ENCODE measurements at regions not wholly inside any gene's neighbourhood (a gene's known extent, or its start where the extent isn't known, plus 50 kb on each side); places are given as distances from the start of the nearest gene placed in this dataset.

GRCh38 chr17:72376526-72377345, 255.9 kb downstream of the SOX9 start:
- no peak overlapping the region for H3K9ac ChIP-seq (replicated peaks; ENCODE audit: extremely low read depth, insufficient read depth, low read length)
- BruUV-seq (replicated peaks), result no TSS peak
- H3K4me2 ChIP-seq (ENCODE audit: insufficient read depth, low read length), result no peak overlapping the region
- H3K36me3 ChIP-seq (ENCODE audit: control insufficient read depth in 2 of 2, extremely low read depth in 1 of 2, insufficient read depth in 2 of 2, low read length in 2 of 2), result no peaks in the 10 kb centered on the region
- H3K9me3 ChIP-seq (replicated peaks; ENCODE audit: control insufficient read depth, insufficient read depth, low read length), result no peaks in the 10 kb centered on the region
- H3K27me3 ChIP-seq (ENCODE audit: control insufficient read depth in 2 of 2, insufficient read depth in 2 of 2, low read length in 2 of 2), result no peaks in the 10 kb centered on the region
- no peak overlapping the region for H3K4me3 ChIP-seq (replicated peaks in 1 of 3; ENCODE audit: insufficient read depth in 1 of 3, low read depth in 1 of 3, low read length in 3 of 3)
- H3K4me1 ChIP-seq (ENCODE audit: control insufficient read depth, extremely low read depth, insufficient read depth, low read length), result no peaks in the 10 kb centered on the region
- H3K79me2 ChIP-seq (ENCODE audit: control insufficient read depth, insufficient read depth, low read length), result no peaks in the 10 kb centered on the region
- CTCF ChIA-PET, result interaction anchor here (1.0 kb wide), 1 partner anchor 27 kb away, joined by 3 read pairs; no protein-coding TSS in a partner anchor
- DNase-seq (ENCODE audit: low read depth, low spot score), result no peak
- H2AFZ ChIP-seq (ENCODE audit: low read depth, low read length), result no peak overlapping the region
- intact Hi-C loops (cut with micrococcal nuclease), result no loop called here
- H4K20me1 ChIP-seq (replicated peaks; ENCODE audit: control insufficient read depth, extremely low read depth, insufficient read depth, low read length), result no peaks in the 10 kb centered on the region
- POLR2A ChIA-PET, result no interaction called here
- H3K9me1 ChIP-seq (replicated peaks; ENCODE audit: control insufficient read depth, extremely low read depth, insufficient read depth, low read length), result no peaks in the 10 kb centered on the region
- dilution Hi-C loops (cut with MboI; ENCODE audit: extremely low pct_ligation_motif_present, low sequenced_read_pairs), result no loop called here
- no peak overlapping the region for H3K27ac ChIP-seq (ENCODE audit: insufficient read depth, low read depth, low read length)
- no peak for FAIRE-seq
- no peak for TF ChIP-seq CTCF (IDR thresholded peaks at IDR 0.05; ENCODE audit: extremely low read depth in 1 of 2, insufficient read depth in 1 of 2, low read depth in 1 of 2, low read length in 2 of 2)

GRCh38 chr17:72378414-72379390, 257.9 kb downstream of the SOX9 start:
- Histone ChIP-seq H3K9me3 (replicated peaks; ENCODE audit: control insufficient read depth, insufficient read depth, low read length) (no peaks in the 10 kb centered on the region), H3K36me3 (ENCODE audit: control insufficient read depth in 2 of 2, extremely low read depth in 1 of 2, insufficient read depth in 2 of 2, low read length in 2 of 2) (no peaks in the 10 kb centered on the region), H3K27ac (ENCODE audit: insufficient read depth, low read depth, low read length) (no peak overlapping the region), H3K4me2 (ENCODE audit: insufficient read depth, low read length) (no peak overlapping the region), H3K4me1 (ENCODE audit: control insufficient read depth, extremely low read depth, insufficient read depth, low read length) (no peaks in the 10 kb centered on the region), H3K27me3 (ENCODE audit: control insufficient read depth in 2 of 2, insufficient read depth in 2 of 2, low read length in 2 of 2) (no peaks in the 10 kb centered on the region), H3K9me1 (replicated peaks; ENCODE audit: control insufficient read depth, extremely low read depth, insufficient read depth, low read length) (no peaks in the 10 kb centered on the region), H4K20me1 (replicated peaks; ENCODE audit: control insufficient read depth, extremely low read depth, insufficient read depth, low read length) (no peaks in the 10 kb centered on the region), H3K79me2 (ENCODE audit: control insufficient read depth, insufficient read depth, low read length) (no peaks in the 10 kb centered on the region), H3K9ac (replicated peaks; ENCODE audit: extremely low read depth, insufficient read depth, low read length) (no peak overlapping the region), H3K4me3 (replicated peaks in 1 of 3; ENCODE audit: insufficient read depth in 1 of 3, low read depth in 1 of 3, low read length in 3 of 3) (no peak overlapping the region), H2AFZ (ENCODE audit: low read depth, low read length) (no peak overlapping the region)
- ChIA-PET CTCF (no interaction called here), POLR2A (no interaction called here)
- TF ChIP-seq MAX (IDR thresholded peaks at IDR 0.05; ENCODE audit: insufficient read depth, insufficient read length), result no peak
- no peak for TF ChIP-seq CTCF (IDR thresholded peaks at IDR 0.05; ENCODE audit: extremely low read depth in 1 of 2, insufficient read depth in 1 of 2, low read depth in 1 of 2, low read length in 2 of 2)
- TF ChIP-seq MYC (IDR thresholded peaks at IDR 0.05; ENCODE audit: low read depth, low read length), result no peak
- no peak for TF ChIP-seq POLR2A (IDR thresholded peaks at IDR 0.05; ENCODE audit: low read depth, low read length)
- TF ChIP-seq JUN (IDR thresholded peaks at IDR 0.05; ENCODE audit: borderline replicate concordance, insufficient read depth, insufficient read length, low read depth), result no peak
- TF ChIP-seq FOS (IDR thresholded peaks at IDR 0.05; ENCODE audit: borderline replicate concordance, insufficient read depth, low read length), result no peak
- no peak for TF ChIP-seq POLR2AphosphoS5 (IDR thresholded peaks at IDR 0.05; ENCODE audit: insufficient read depth, low read depth, low read length)
- no peak for TF ChIP-seq EZH2 (IDR thresholded peaks at IDR 0.05; ENCODE audit: borderline replicate concordance, low read depth, low read length, severe bottlenecking)
- no peak for TF ChIP-seq GATA2 (IDR thresholded peaks at IDR 0.05; ENCODE audit: insufficient read depth, insufficient read length, low read depth, low read length)
- FAIRE-seq (no peak), DNase-seq (ENCODE audit: low read depth, low spot score) (no peak)
- no TSS peak for BruUV-seq (replicated peaks)
- intact Hi-C loops (cut with micrococcal nuclease) (no loop called here), dilution Hi-C loops (cut with MboI; ENCODE audit: extremely low pct_ligation_motif_present, low sequenced_read_pairs) (no loop called here)
